ENCODE measurements at regions not wholly inside any gene's neighbourhood (a gene's known extent, or its start where the extent isn't known, plus 50 kb on each side); places are given as distances from the start of the nearest gene placed in this dataset.

GRCh38 chr1:4227986-4228385, 327.9 kb upstream of the C1orf174 start:
- CTCF ChIA-PET: no interaction called here

More at GRCh38 chr1:4227986-4228385, 327.9 kb upstream of the C1orf174 start:
- Histone ChIP-seq H3K18ac (ENCODE audit: low read depth, low read length) (no peak overlapping the region), H2AK5ac (ENCODE audit: low read depth, low read length) (no peak overlapping the region), H3K36me3 (ENCODE audit: control insufficient read depth, insufficient read depth, low read length) (no peaks in the 10 kb centered on the region), H3K4me2 (ENCODE audit: low read depth, low read length) (no peak overlapping the region), H3K4ac (ENCODE audit: low read depth, low read length) (no peak overlapping the region), H4K20me1 (ENCODE audit: insufficient read depth, low read length) (no peaks in the 10 kb centered on the region), H3K27ac (ENCODE audit: insufficient read depth, low read length) (no peak overlapping the region), H2BK20ac (ENCODE audit: low read depth, low read length) (no peak overlapping the region), H3K79me1 (ENCODE audit: low read depth in 1 of 2, low read length in 2 of 2) (no peaks in the 10 kb centered on the region), H3K9me1 (ENCODE audit: insufficient read depth, low read length) (no peaks in the 10 kb centered on the region), H3K4me1 (ENCODE audit: control insufficient read depth, insufficient read depth, low read length) (no peaks in the 10 kb centered on the region), H4K91ac (ENCODE audit: insufficient read depth, low read depth, low read length) (no peak overlapping the region), H2AFZ (replicated peaks; ENCODE audit: low read length, poor library complexity) (no peak overlapping the region), H2BK120ac (ENCODE audit: low read depth, low read length) (no peak overlapping the region), H2BK5ac (ENCODE audit: low read depth, low read length, poor library complexity, severe bottlenecking) (no peak overlapping the region), H4K5ac (ENCODE audit: low read depth, low read length) (no peak overlapping the region), H3K4me3 (ENCODE audit: insufficient read depth, low read depth, low read length) (no peak overlapping the region), H4K8ac (ENCODE audit: low read depth in 2 of 2, low read length in 2 of 2) (no peak overlapping the region), H3K27me3 (ENCODE audit: control insufficient read depth, insufficient read depth, low read length) (no peaks in the 10 kb centered on the region), H3K14ac (replicated peaks; ENCODE audit: low read depth, low read length) (no peak overlapping the region), H3K9ac (ENCODE audit: low read depth, low read length) (no peak overlapping the region), H3K9me3 (ENCODE audit: control insufficient read depth, insufficient read depth, low read length) (peaks cover 30% of the 10 kb centered on the region), H3K23ac (ENCODE audit: low read depth, low read length) (no peak overlapping the region), H2BK15ac (ENCODE audit: low read depth, low read length) (no peak overlapping the region), H3K56ac (ENCODE audit: extremely low read depth, insufficient read depth, low read length) (no peak overlapping the region), H2AK9ac (replicated peaks; ENCODE audit: low read depth, low read length, poor library complexity) (no peak overlapping the region)
- no CpG with 5 or more reads among the region's 15 CpGs for WGBS, 2 experiments (ENCODE audit: extremely low coverage in 2 of 2, insufficient read length in 1 of 2)
- intact Hi-C loops (cut with micrococcal nuclease) (no loop called here), dilution Hi-C loops (cut with HindIII; ENCODE audit: low sequenced_read_pairs, unreplicated experiment) (no loop called here), in situ Hi-C loops (cut with MboI; ENCODE audit: low sequenced_read_pairs) (no loop called here)
- DNase-seq (no peak), ATAC-seq (ENCODE audit: low read depth) (no peak)
- POLR2A ChIA-PET (ENCODE audit: unreplicated experiment): no interaction called here
- BruUV-seq (replicated peaks): no TSS peak
- TF ChIP-seq USF2 (IDR thresholded peaks at IDR 0.05; ENCODE audit: low read depth, low read length) (no peak), RCOR1 (IDR thresholded peaks at IDR 0.05; ENCODE audit: insufficient replicate concordance, low read length) (no peak), MXI1 (IDR thresholded peaks at IDR 0.05; ENCODE audit: borderline replicate concordance, low read depth, low read length) (no peak), FOS (IDR thresholded peaks at IDR 0.05; ENCODE audit: low read depth, low read length) (no peak), POLR2A (IDR thresholded peaks at IDR 0.05; ENCODE audit: low read depth, low read length) (no peak), CTCF (conservative IDR thresholded peaks at IDR 0.05; ENCODE audit: low read depth, low read length) (no peak)
